Suprapubic skin (tissue), 2 donors: ENCODE measurements at regions not wholly inside any gene's neighbourhood (a gene's known extent, or its start where the extent isn't known, plus 50 kb on each side); places are given as distances from the start of the nearest gene placed in this dataset.

Source experiments
- EP300 ChIP-seq: sonication (generic); formaldehyde crosslinking; IDR thresholded peaks from one replicate; pipeline ENCODE4 v1.6.1; 2017; ENCODE audit warnings: antibody characterized with exemption
- POLR2A ChIP-seq, 2 donors: fragments of 450-650 bp; IDR thresholded peaks; one replicate each; pipeline ENCODE4 v1.6.1; 2017; ENCODE audit warnings: antibody characterized with exemption in 2 of 2, mild to moderate bottlenecking in 2 of 2, moderate library complexity in 2 of 2

- no peak for TF ChIP-seq POLR2A (IDR thresholded peaks at IDR 0.05)
- TF ChIP-seq EP300: no peak
Measured at GRCh38 chr3:194905696-194906095, 220.0 kb downstream of the FAM43A start.
